Hematopoietic multipotent progenitor cell treated with erythropoietin and hydrocortisone succinate and interleukin-3 and kit ligand, for 4 days (in vitro differentiated cells): ENCODE measurements at regions not wholly inside any gene's neighbourhood (a gene's known extent, or its start where the extent isn't known, plus 50 kb on each side); places are given as distances from the start of the nearest gene placed in this dataset.
A peak's percentile ranks its signal among the peaks of the same experiment; 100 is the strongest.

Experiments used
- DNase-seq: peaks from one replicate; pipeline ENCODE4 v3.0.0-alpha.2; 2015

- no peak for DNase-seq
These were observed 66.6 kb upstream of the IGFBP3 start for GRCh38 chr7:45987521-45988290.

GRCh38 chr7:45986355-45987298, 65.6 kb upstream of the IGFBP3 start:
- no peak for DNase-seq

GRCh38 chr7:45985902-45986301, 64.8 kb upstream of the IGFBP3 start:
- no peak for DNase-seq

GRCh38 chr7:45984386-45985295, 63.6 kb upstream of the IGFBP3 start:
- DNase-seq: no peak

- DNase-seq: no peak
These were observed 62.7 kb upstream of the IGFBP3 start for GRCh38 chr7:45983720-45984255.

GRCh38 chr7:45982907-45983719, 62.0 kb upstream of the IGFBP3 start:
- DNase-seq: no peak

GRCh38 chr7:45982132-45982531, 61.1 kb upstream of the IGFBP3 start:
- no peak for DNase-seq

GRCh38 chr7:45980973-45981372, 59.9 kb upstream of the IGFBP3 start:
- no peak for DNase-seq

GRCh38 chr7:45980181-45980905, 59.3 kb upstream of the IGFBP3 start:
- no peak for DNase-seq

GRCh38 chr7:45979275-45980180, 58.5 kb upstream of the IGFBP3 start:
- DNase-seq: no peak

GRCh38 chr7:45978731-45979211, 57.7 kb upstream of the IGFBP3 start:
- no peak for DNase-seq

GRCh38 chr7:45978010-45978681, 57.1 kb upstream of the IGFBP3 start:
- DNase-seq: peak; percentile 16

GRCh38 chr7:45977256-45977780, 56.2 kb upstream of the IGFBP3 start:
- DNase-seq: no peak

GRCh38 chr7:45976485-45976856, 55.4 kb upstream of the IGFBP3 start:
- no peak for DNase-seq

- no peak for DNase-seq
These were observed 54.9 kb upstream of the IGFBP3 start for GRCh38 chr7:45975847-45976484.

GRCh38 chr7:45975367-45975766, 54.3 kb upstream of the IGFBP3 start:
- DNase-seq: no peak

GRCh38 chr7:45974540-45975360, 53.7 kb upstream of the IGFBP3 start:
- DNase-seq: no peak
